ENCODE measurements at regions not wholly inside any gene's neighbourhood (a gene's known extent, or its start where the extent isn't known, plus 50 kb on each side); places are given as distances from the start of the nearest gene placed in this dataset.

GRCh38 chr2:147709655-147710054, 135.2 kb upstream of the ACVR2A start:
- DNase-seq: no peak

GRCh38 chr2:147703171-147703570, 141.7 kb upstream of the ACVR2A start:
- no peak for DNase-seq

GRCh38 chr2:147698166-147698565, 146.7 kb upstream of the ACVR2A start:
- DNase-seq: no peak

GRCh38 chr2:147696426-147696825, 148.4 kb upstream of the ACVR2A start:
- DNase-seq: no peak

- no peak for DNase-seq
Observed at GRCh38 chr2:147689220-147689909, 155.5 kb upstream of the ACVR2A start.

- DNase-seq: no peak
Observed at GRCh38 chr2:147688242-147688641, 156.6 kb upstream of the ACVR2A start.

- no peak for DNase-seq
Observed at GRCh38 chr2:147686365-147686764, 158.5 kb upstream of the ACVR2A start.

- no peak for DNase-seq
Observed at GRCh38 chr2:147684903-147685302, 159.9 kb upstream of the ACVR2A start.

GRCh38 chr2:147683380-147683779, 161.4 kb upstream of the ACVR2A start:
- no peak for DNase-seq

GRCh38 chr2:147681093-147681492, 163.7 kb upstream of the ACVR2A start:
- DNase-seq: no peak

- DNase-seq: no peak
Observed at GRCh38 chr2:147679955-147680531, 164.8 kb upstream of the ACVR2A start.

- no peak for DNase-seq
Observed at GRCh38 chr2:147679191-147679954, 165.5 kb upstream of the ACVR2A start.

- DNase-seq: no peak
Observed at GRCh38 chr2:147665105-147665504, 179.7 kb upstream of the ACVR2A start.

- DNase-seq: no peak
Observed at GRCh38 chr2:147663962-147664361, 180.9 kb upstream of the ACVR2A start.

- no peak for DNase-seq
Observed at GRCh38 chr2:147663153-147663961, 181.5 kb upstream of the ACVR2A start.

- no peak for DNase-seq
Observed at GRCh38 chr2:147662221-147662620, 182.6 kb upstream of the ACVR2A start.

- no peak for DNase-seq
Observed at GRCh38 chr2:147660680-147661079, 184.1 kb upstream of the ACVR2A start.

GRCh38 chr2:147659051-147659450, 185.8 kb upstream of the ACVR2A start:
- DNase-seq: no peak

GRCh38 chr2:147657086-147658000, 187.5 kb upstream of the ACVR2A start:
- DNase-seq: no peak

GRCh38 chr2:147649998-147650397, 194.8 kb upstream of the ACVR2A start:
- DNase-seq: peak; percentile 27

GRCh38 chr2:147649286-147649685, 195.5 kb upstream of the ACVR2A start:
- DNase-seq: no peak

GRCh38 chr2:147648471-147648870, 196.4 kb upstream of the ACVR2A start:
- no peak for DNase-seq

Data from NCI-H2171 treated with DMSO at 0.1 percent for 48 hours (cell line).